ENCODE measurements at regions not wholly inside any gene's neighbourhood (a gene's known extent, or its start where the extent isn't known, plus 50 kb on each side); places are given as distances from the start of the nearest gene placed in this dataset.

- no peaks in the 10 kb centered on the region for H3F3A ChIP-seq (ENCODE audit: low read depth)
- H3K36me3 ChIP-seq = no peaks in the 10 kb centered on the region
- Mint-ChIP-seq H3K36me3 (no peaks in the 10 kb centered on the region), H3K27me3 (ENCODE audit: insufficient read depth, low read depth) (peaks cover 5% of the 10 kb centered on the region), H3K27ac (no peak overlapping the region), H3K4me1 (peaks cover 15% of the 10 kb centered on the region), H3K4me3 (no peak overlapping the region), H3K9me3 (peaks cover 7% of the 10 kb centered on the region)
- no peaks in the 10 kb centered on the region for H3K79me2 ChIP-seq (ENCODE audit: low read depth)
- H3K9ac ChIP-seq = no peak overlapping the region
- TF ChIP-seq CTCF (IDR thresholded peaks at IDR 0.05) (no peak), EZH2phosphoT487 (IDR thresholded peaks at IDR 0.05) (no peak), EZH2 (IDR thresholded peaks at IDR 0.05) (no peak)
- H3K4me2 ChIP-seq = no peak overlapping the region
- H3K4me1 ChIP-seq = peaks cover 13% of the 10 kb centered on the region
- H4K20me1 ChIP-seq (ENCODE audit: low read depth) = no peaks in the 10 kb centered on the region
- no peaks in the 10 kb centered on the region for H3K27me3 ChIP-seq
- no peaks in the 10 kb centered on the region for H3K9me3 ChIP-seq (ENCODE audit: low read depth)
- no peak overlapping the region for H3K4me3 ChIP-seq
- H3K27ac ChIP-seq = peak overlapping the region; percentile 57
- peak overlapping the region; percentile 75 for H2AFZ ChIP-seq (replicated peaks)
- DNase-seq (ENCODE audit: low spot score) = no peak
These were observed 757.5 kb upstream of the COBL start for GRCh38 chr7:52074071-52074470.

- H3K9ac ChIP-seq = no peak overlapping the region
- no peaks in the 10 kb centered on the region for H3K36me3 Mint-ChIP-seq
- no peaks in the 10 kb centered on the region for H3F3A ChIP-seq (ENCODE audit: low read depth)
- no peaks in the 10 kb centered on the region for H3K27me3 ChIP-seq
- H3K9me3 ChIP-seq (ENCODE audit: low read depth) = no peaks in the 10 kb centered on the region
- no peak overlapping the region for H3K4me3 Mint-ChIP-seq
- H4K20me1 ChIP-seq (ENCODE audit: low read depth) = no peaks in the 10 kb centered on the region
- H3K4me1 ChIP-seq = peaks cover 13% of the 10 kb centered on the region
- H3K4me3 ChIP-seq = no peak overlapping the region
- no peak overlapping the region for H3K27ac Mint-ChIP-seq
- no peak overlapping the region for H2AFZ ChIP-seq (replicated peaks)
- H3K27ac ChIP-seq = no peak overlapping the region
- H3K36me3 ChIP-seq = no peaks in the 10 kb centered on the region
- peaks cover 2% of the 10 kb centered on the region for H3K27me3 Mint-ChIP-seq (ENCODE audit: insufficient read depth, low read depth)
- no peaks in the 10 kb centered on the region for H3K79me2 ChIP-seq (ENCODE audit: low read depth)
- peaks cover 3% of the 10 kb centered on the region for H3K9me3 Mint-ChIP-seq
- H3K4me1 Mint-ChIP-seq = peaks cover 15% of the 10 kb centered on the region
- no peak overlapping the region for H3K4me2 ChIP-seq
- DNase-seq (ENCODE audit: low spot score) = no peak
- TF ChIP-seq EZH2phosphoT487 (IDR thresholded peaks at IDR 0.05) (no peak), EZH2 (IDR thresholded peaks at IDR 0.05) (no peak), CTCF (IDR thresholded peaks at IDR 0.05) (no peak)
These were observed 755.1 kb upstream of the COBL start for GRCh38 chr7:52071744-52072143.

GRCh38 chr7:52064493-52064892 is 747.9 kb upstream of the COBL start:
- Histone ChIP-seq H3K27me3 (no peaks in the 10 kb centered on the region), H3K27ac (peak overlapping the region; percentile 41), H4K20me1 (ENCODE audit: low read depth) (no peaks in the 10 kb centered on the region), H3K36me3 (peaks cover 11% of the 10 kb centered on the region), H3K4me1 (peaks cover 57% of the 10 kb centered on the region), H3F3A (ENCODE audit: low read depth) (peaks cover 38% of the 10 kb centered on the region), H3K9ac (no peak overlapping the region), H3K79me2 (ENCODE audit: low read depth) (no peaks in the 10 kb centered on the region), H3K4me2 (peak overlapping the region; percentile 46), H3K9me3 (ENCODE audit: low read depth) (no peaks in the 10 kb centered on the region), H3K4me3 (no peak overlapping the region), H2AFZ (replicated peaks) (peak overlapping the region; percentile 64)
- Mint-ChIP-seq H3K4me3 (no peak overlapping the region), H3K4me1 (peaks cover 24% of the 10 kb centered on the region), H3K9me3 (peaks cover 3% of the 10 kb centered on the region), H3K36me3 (peaks cover 2% of the 10 kb centered on the region), H3K27me3 (ENCODE audit: insufficient read depth, low read depth) (no peaks in the 10 kb centered on the region), H3K27ac (no peak overlapping the region)
- DNase-seq (ENCODE audit: low spot score) = no peak
- TF ChIP-seq CTCF (IDR thresholded peaks at IDR 0.05) (no peak), EZH2 (IDR thresholded peaks at IDR 0.05) (no peak), EZH2phosphoT487 (IDR thresholded peaks at IDR 0.05) (no peak)

Data from neural progenitor cell (in vitro differentiated cells).